ENCODE measurements at regions not wholly inside any gene's neighbourhood (a gene's known extent, or its start where the extent isn't known, plus 50 kb on each side); places are given as distances from the start of the nearest gene placed in this dataset.

DNA sequence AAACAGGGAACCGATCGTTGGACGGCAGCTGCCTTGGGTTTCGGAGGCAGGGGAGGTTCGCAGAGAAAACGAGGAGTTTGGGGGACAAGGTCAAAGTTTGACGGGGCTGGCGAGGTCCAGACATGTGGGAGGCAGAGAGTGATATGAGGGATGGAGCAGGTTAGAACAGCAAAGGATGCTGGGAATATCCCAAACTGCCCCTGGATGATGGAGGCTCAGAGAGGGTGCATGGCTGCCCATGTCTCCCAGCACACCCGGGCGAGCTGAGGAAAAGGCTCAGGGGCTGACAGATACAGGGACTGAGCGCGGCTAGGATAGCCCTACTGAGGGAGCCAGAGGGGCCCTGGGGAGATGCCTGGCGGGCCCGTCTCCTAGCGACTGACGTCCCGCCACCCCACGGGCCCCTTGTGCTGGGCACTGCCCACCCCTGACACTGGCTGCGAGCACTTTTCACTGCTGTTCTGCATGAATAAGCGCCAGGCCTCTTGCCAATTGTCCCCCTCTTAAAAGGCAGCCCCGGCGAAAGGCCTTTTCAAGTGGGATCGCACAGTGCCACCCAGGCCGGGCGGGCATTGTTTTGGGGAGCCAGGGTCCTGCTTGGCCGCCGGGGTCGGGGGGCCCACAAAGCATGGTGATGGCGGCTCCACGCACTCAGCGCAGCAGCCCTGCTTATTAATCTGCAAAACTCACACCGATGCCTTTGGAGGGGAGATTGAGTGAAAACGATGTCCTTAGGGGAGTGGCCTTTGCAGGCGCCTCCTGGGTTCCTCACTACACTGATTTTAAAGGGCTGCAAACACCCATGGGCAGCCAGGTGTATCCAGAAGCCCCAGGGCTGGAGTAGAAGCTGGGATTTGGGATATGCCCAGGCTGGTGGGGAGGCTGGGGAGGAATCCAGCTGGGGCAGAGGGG lies 90.0 kb upstream of the LINC01488 start:
- ChIA-PET CTCF (no interaction called here), POLR2A (no interaction called here)

DNA sequence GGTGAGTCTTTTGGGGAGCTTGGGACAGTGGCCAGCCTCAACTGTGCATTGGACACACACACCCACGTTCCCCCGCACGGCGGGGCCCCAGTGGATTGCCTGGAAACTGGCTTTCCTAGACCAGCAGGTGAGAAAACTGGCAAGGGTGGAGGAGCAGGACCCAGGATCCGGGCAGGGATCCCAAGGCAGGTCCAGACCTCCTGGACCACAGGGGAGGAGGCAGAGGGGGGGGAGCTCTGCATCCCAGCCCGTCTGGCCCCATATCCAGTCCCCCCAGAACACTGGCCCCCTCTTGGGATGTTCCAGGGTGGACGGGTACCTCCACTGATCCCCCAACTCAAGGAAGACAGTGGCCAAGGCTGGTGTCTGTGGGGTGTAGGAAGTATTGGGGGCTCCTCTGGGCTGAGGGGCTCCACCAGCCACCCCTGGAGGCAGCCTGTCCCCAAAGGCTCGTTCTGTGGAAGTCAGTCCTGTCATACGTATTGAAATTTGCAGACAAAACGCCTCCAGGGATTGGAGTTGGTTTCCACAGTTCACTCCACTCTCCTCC lies 89.3 kb upstream of the LINC01488 start:
- POLR2A ChIA-PET, result interaction anchor here (0.5 kb wide), 1 partner anchor 61 kb away, joined by 3 read pairs; no protein-coding TSS in a partner anchor
- CTCF ChIA-PET, result no interaction called here

GRCh38 chr11:69393178-69393832 lies 88.2 kb upstream of the LINC01488 start:
- POLR2A ChIA-PET, result no interaction called here
- CTCF ChIA-PET, result no interaction called here

DNA sequence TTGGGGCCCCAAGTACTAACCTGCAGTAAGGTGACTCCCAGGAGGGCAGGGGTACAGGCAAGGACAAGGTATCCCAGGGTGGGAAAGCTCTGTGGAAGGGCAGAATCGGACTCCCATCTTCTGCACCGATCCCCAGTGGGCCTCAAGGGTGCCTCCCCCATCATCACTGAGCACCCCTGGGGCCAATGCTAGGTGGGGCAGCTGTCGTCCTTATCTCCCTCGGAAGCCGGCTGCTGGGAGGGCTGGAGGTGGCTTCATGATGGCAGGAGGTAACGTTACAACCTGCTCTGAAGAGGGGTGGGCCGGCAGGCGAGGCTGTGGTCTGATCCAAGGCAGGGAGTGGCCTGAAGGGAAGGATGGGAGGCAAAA lies 87.6 kb upstream of the LINC01488 start:
- POLR2A ChIA-PET, result no interaction called here
- CTCF ChIA-PET, result no interaction called here

DNA sequence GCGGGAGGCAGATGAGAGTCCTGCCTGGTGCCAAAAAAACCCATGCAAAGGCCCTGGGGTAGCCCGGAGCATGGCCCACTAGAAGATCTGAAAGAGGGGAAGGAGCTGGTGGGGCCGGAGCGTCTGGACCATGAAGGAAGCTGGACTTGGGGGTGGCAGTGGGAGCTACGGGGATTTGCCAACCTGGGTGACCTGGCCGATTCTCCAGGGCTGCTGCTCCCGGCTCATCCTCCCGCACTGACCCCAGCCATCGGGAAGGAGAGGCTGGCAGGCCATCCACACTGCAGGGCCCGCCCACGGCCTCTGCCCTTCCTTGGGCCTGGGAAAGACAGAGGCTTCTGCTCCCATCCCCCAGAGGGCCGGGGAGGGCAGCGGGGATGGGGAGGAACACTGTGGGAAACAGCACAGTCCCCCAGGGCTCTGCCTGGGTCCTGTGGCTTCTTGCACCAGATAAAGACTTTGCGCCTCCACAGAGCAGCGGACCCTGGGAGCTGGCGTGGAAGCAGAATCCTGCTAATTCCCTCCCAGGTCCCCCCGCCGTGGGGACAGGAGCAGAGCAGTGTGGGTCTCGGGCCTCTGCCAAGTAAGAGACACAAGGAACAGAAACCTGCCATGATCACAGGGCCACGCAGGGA lies 87.1 kb upstream of the LINC01488 start:
- POLR2A ChIA-PET, result no interaction called here

DNA sequence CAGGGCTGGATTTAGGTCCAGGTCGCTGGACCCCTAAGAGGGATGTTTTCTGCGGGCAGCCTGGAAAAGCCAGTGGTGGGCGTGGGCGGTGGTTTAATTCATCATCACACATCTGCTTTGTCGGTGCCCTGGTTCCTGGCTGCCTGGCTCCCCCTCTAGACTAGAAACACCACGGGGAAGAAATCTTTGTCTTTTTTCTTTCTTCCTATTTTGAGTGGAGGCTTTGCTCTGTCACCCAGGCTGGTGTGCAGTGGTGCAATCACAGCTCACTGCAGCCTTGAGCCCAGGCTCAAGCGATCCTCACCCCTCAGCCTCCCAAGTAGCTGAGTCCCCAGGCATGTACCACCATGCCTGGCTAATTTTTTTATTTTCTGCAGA lies 86.6 kb upstream of the LINC01488 start:
- POLR2A ChIA-PET, result no interaction called here

More for the DNA sequence above, 87.1 kb upstream of the LINC01488 start:
- CTCF ChIA-PET, result no interaction called here

GRCh38 chr11:69395287-69395686 lies 86.2 kb upstream of the LINC01488 start:
- POLR2A ChIA-PET, result no interaction called here
- CTCF ChIA-PET, result no interaction called here

More for the DNA sequence above, 86.6 kb upstream of the LINC01488 start:
- CTCF ChIA-PET, result no interaction called here

DNA sequence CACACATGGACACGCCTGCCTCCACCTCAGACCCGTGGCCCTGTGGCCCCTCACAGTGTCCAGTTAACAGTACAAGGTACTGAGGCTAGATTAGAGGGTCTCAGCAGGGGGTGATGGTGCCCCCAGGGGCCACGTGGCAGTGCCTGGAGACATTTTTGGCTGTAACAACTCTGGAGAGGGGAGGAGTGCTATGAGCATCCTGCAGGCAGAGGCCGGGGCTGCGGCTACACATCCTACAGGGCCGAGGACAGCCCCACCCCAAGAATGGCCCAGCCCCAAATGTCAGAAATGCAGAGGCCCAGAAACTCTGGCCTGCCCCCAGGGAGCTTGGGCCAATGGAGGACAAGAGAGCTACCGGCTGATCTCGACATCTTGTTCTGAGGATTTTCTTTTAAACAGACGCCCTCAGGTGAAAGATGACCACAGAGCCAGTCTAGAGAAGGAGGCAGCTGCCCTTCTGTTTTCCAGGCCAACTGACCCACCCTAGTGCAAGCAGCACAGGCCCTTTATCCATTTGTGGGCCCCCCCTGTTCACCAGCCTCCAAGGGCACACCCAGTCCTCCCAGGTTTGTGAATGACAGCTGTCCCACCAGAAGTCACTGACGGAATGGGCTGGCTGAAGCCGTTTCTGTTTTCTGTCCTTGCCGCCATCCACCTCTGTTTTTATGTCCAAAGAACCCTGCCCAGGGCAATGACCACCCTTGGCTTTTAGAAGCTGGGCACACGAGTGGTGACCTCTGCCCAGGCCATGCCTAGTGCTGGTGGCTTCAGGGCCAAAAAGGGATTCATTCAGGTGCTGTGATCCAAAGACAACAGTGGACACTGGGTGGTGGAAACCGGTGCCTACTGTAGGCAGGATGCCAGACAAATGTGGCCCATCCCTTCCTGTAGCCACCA lies 85.2 kb upstream of the LINC01488 start:
- POLR2A ChIA-PET, result no interaction called here
- CTCF ChIA-PET, result no interaction called here

DNA sequence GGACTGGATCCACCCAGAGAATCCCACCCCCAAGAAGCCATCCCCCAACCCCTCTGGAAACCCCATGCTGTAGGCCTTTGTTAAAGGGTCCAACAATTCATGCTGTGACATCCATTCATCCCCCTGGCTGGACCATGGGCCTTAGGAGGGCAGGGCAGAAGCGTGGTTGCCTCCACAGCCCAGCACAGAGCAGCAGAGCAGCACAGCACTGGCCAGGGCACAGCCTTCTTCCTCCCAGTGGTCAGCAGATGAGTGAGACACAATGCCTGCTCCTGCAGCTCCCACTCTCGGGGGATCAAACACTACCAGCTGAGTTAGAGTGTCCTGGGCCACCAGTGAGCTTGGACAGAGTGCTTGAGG lies 84.5 kb upstream of the LINC01488 start:
- CTCF ChIA-PET, result no interaction called here
- POLR2A ChIA-PET, result no interaction called here

DNA sequence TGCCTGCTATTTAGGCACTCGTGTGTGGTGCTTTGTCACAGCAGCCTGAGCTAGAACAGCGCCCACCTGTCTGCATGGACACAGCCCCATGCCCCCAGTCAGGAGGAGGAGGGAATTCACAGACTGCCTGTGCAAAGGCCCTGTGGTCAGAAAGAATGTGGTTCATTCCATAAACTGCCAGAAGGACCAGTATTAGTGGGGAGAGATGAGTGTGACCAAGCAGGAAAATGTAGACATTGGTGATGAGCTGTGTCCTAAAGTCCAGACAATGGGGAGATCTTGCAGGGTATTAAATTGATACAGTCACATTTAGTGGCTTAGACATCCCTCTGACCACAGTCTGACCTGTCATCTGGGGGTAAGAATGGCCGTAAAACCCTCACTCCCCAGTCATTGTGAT lies 83.7 kb upstream of the LINC01488 start:
- ChIA-PET POLR2A (no interaction called here), CTCF (no interaction called here)

- ChIA-PET CTCF (no interaction called here), POLR2A (no interaction called here)
These were observed 82.7 kb upstream of the LINC01488 start for GRCh38 chr11:69398529-69399492.

- ChIA-PET CTCF (no interaction called here), POLR2A (no interaction called here)
These were observed 81.3 kb upstream of the LINC01488 start for GRCh38 chr11:69400140-69400539.

GRCh38 chr11:69400771-69401590 lies 80.5 kb upstream of the LINC01488 start:
- CTCF ChIA-PET, result no interaction called here
- POLR2A ChIA-PET, result no interaction called here

DNA sequence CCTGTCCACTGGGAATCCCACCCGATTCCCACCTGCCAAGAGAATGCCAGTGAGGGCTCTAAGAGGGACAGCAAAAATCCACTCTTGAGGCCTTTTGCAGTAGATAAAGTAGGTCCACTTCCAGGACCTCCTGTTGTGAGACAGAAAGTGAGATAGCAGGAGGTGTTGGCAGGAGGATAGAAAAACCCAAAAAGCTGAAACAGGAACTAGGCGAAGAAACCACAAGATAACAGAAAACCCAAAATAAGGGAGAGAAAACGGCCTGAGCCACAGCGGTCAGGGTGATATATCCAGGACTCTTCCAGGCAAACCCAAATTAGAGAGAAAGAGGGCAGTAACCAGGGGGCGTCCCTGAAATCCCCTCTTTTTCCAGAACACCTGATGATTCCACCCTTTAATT lies 79.7 kb upstream of the LINC01488 start:
- POLR2A ChIA-PET, result no interaction called here
- CTCF ChIA-PET, result no interaction called here

- ChIA-PET CTCF (no interaction called here), POLR2A (no interaction called here)
These were observed 79.1 kb upstream of the LINC01488 start for GRCh38 chr11:69402251-69402887.

DNA sequence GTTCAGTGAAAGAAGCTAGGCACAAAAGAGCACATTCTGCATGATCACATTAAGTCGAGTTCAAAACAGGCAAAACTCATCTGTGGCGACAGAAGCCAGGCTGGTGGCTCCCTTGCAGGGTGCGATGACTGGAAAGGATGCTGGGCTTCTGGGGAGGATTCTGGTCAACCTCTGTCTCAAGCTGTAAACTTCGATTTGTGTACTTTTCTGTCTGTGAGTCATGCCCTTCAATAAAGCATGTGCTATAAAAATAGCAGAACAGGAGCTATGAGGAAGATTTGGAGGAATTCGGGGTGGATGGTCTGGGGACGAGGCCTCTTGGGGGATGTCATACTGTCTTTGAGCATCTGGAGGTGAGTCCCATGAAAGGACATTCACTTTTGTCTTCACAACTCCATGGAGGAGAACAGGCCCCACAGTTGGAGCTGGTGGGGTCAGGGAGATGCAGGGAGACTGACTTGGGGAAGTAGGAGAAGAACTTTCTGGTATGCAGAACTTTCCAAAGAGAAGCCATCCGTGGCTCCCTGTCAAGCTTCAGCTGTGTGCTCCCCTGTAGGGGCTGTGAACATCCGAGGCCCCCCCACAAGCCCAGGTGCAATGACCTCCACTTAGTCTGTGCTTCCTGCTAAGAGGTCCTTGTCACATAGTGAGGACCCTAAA lies 77.8 kb upstream of the LINC01488 start:
- POLR2A ChIA-PET, result no interaction called here
- CTCF ChIA-PET, result no interaction called here

- ChIA-PET CTCF (no interaction called here), POLR2A (no interaction called here)
These were observed 75.4 kb upstream of the LINC01488 start for GRCh38 chr11:69406060-69406459.

All from activated CD8-positive, alpha-beta memory T cell treated with anti-CD3 and anti-CD28 coated beads for 36 hours (primary cell).